ENCODE measurements at regions not wholly inside any gene's neighbourhood (a gene's known extent, or its start where the extent isn't known, plus 50 kb on each side); places are given as distances from the start of the nearest gene placed in this dataset.
"Not testable (repeated sequence)": the region's sequence is repeated elsewhere in the genome, so short reads cannot be mapped to it uniquely, and the experiment has no call there.

GRCh38 chr18:66949419-66949818 is 345.5 kb upstream of the CDH19 start:
- no peak overlapping the region for H3K4me3 ChIP-seq
- in situ Hi-C loops (cut with MboI; ENCODE audit: low sequenced_read_pairs): no loop called here
- H3K9me3 ChIP-seq: no peaks in the 10 kb centered on the region
- DNase-seq (ENCODE audit: low spot score in 2 of 2): no peak
- H3K27me3 ChIP-seq (ENCODE audit: low read depth): no peaks in the 10 kb centered on the region
- H3K36me3 ChIP-seq (replicated peaks): no peaks in the 10 kb centered on the region
- H3K4me1 ChIP-seq: no peaks in the 10 kb centered on the region

- Histone ChIP-seq H3K4me3 (no peak overlapping the region), H3K9me3 (0 out of 2 replicates have a peak, but pooled peaks cover 5% of the 10 kb centered on the region), H3K36me3 (replicated peaks) (no peaks in the 10 kb centered on the region), H3K4me1 (no peaks in the 10 kb centered on the region), H3K27me3 (ENCODE audit: low read depth) (no peaks in the 10 kb centered on the region)
- in situ Hi-C loops (cut with MboI; ENCODE audit: low sequenced_read_pairs): no loop called here
- no peak for DNase-seq (ENCODE audit: low spot score in 2 of 2)
These were observed 333.7 kb upstream of the CDH19 start for GRCh38 chr18:66937546-66937945.

GRCh38 chr18:66931010-66931409 is 327.1 kb upstream of the CDH19 start:
- Histone ChIP-seq H3K4me1 (no peaks in the 10 kb centered on the region), H3K36me3 (replicated peaks) (no peaks in the 10 kb centered on the region), H3K4me3 (no peak overlapping the region), H3K9me3 (no peaks in the 10 kb centered on the region), H3K27me3 (ENCODE audit: low read depth) (no peaks in the 10 kb centered on the region)
- in situ Hi-C loops (cut with MboI; ENCODE audit: low sequenced_read_pairs): no loop called here
- no peak for DNase-seq (ENCODE audit: low spot score in 2 of 2)

GRCh38 chr18:66916834-66917233 is 312.9 kb upstream of the CDH19 start:
- H3K4me3 ChIP-seq: no peak overlapping the region
- in situ Hi-C loops (cut with MboI; ENCODE audit: low sequenced_read_pairs): no loop called here
- H3K27me3 ChIP-seq (ENCODE audit: low read depth): no peaks in the 10 kb centered on the region
- H3K9me3 ChIP-seq: no peaks in the 10 kb centered on the region
- H3K4me1 ChIP-seq: no peaks in the 10 kb centered on the region
- DNase-seq (ENCODE audit: low spot score in 2 of 2): peak in 1 of 2 experiments; percentile 27
- H3K36me3 ChIP-seq (replicated peaks): no peaks in the 10 kb centered on the region

- in situ Hi-C loops (cut with MboI; ENCODE audit: low sequenced_read_pairs): no loop called here
- H3K4me3 ChIP-seq: no peak overlapping the region
- DNase-seq (ENCODE audit: low spot score in 2 of 2): no peak
These were observed 296.9 kb upstream of the CDH19 start for GRCh38 chr18:66900837-66901236.

GRCh38 chr18:66895631-66896030 is 291.7 kb upstream of the CDH19 start:
- no peaks in the 10 kb centered on the region for H3K9me3 ChIP-seq
- H3K36me3 ChIP-seq (replicated peaks): no peaks in the 10 kb centered on the region
- in situ Hi-C loops (cut with MboI; ENCODE audit: low sequenced_read_pairs): no loop called here
- no peak for DNase-seq (ENCODE audit: low spot score in 2 of 2)
- no peaks in the 10 kb centered on the region for H3K4me1 ChIP-seq
- no peak overlapping the region for H3K4me3 ChIP-seq
- no peaks in the 10 kb centered on the region for H3K27me3 ChIP-seq (ENCODE audit: low read depth)

More at GRCh38 chr18:66900837-66901236, 296.9 kb upstream of the CDH19 start:
- no peaks in the 10 kb centered on the region for H3K9me3 ChIP-seq
- no peaks in the 10 kb centered on the region for H3K27me3 ChIP-seq (ENCODE audit: low read depth)
- no peaks in the 10 kb centered on the region for H3K4me1 ChIP-seq
- no peaks in the 10 kb centered on the region for H3K36me3 ChIP-seq (replicated peaks)

GRCh38 chr18:66894851-66895250 is 291.0 kb upstream of the CDH19 start:
- Histone ChIP-seq H3K36me3 (replicated peaks) (no peaks in the 10 kb centered on the region), H3K4me1 (no peaks in the 10 kb centered on the region), H3K9me3 (no peaks in the 10 kb centered on the region), H3K27me3 (ENCODE audit: low read depth) (no peaks in the 10 kb centered on the region), H3K4me3 (no peak overlapping the region)
- in situ Hi-C loops (cut with MboI; ENCODE audit: low sequenced_read_pairs): no loop called here
- DNase-seq (ENCODE audit: low spot score in 2 of 2): no peak

- DNase-seq (ENCODE audit: low spot score in 2 of 2); H3K9me3 ChIP-seq; H3K4me1 ChIP-seq; H3K4me3 ChIP-seq; in situ Hi-C loops (cut with MboI; ENCODE audit: low sequenced_read_pairs); H3K27me3 ChIP-seq (ENCODE audit: low read depth); H3K36me3 ChIP-seq (replicated peaks): not testable (repeated sequence)
These were observed 288.5 kb upstream of the CDH19 start for GRCh38 chr18:66892388-66892787.

- DNase-seq (ENCODE audit: low spot score in 2 of 2): no peak
- no peak overlapping the region for H3K4me3 ChIP-seq
- in situ Hi-C loops (cut with MboI; ENCODE audit: low sequenced_read_pairs): no loop called here
These were observed 271.1 kb upstream of the CDH19 start for GRCh38 chr18:66874812-66875474.

GRCh38 chr18:66874375-66874774 is 270.5 kb upstream of the CDH19 start:
- H3K4me1 ChIP-seq: no peaks in the 10 kb centered on the region
- no peaks in the 10 kb centered on the region for H3K9me3 ChIP-seq
- no peaks in the 10 kb centered on the region for H3K27me3 ChIP-seq (ENCODE audit: low read depth)
- DNase-seq (ENCODE audit: low spot score in 2 of 2): no peak
- no peaks in the 10 kb centered on the region for H3K36me3 ChIP-seq (replicated peaks)
- H3K4me3 ChIP-seq: no peak overlapping the region
- in situ Hi-C loops (cut with MboI; ENCODE audit: low sequenced_read_pairs): no loop called here

More at GRCh38 chr18:66874812-66875474, 271.1 kb upstream of the CDH19 start:
- no peaks in the 10 kb centered on the region for H3K9me3 ChIP-seq
- H3K27me3 ChIP-seq (ENCODE audit: low read depth): no peaks in the 10 kb centered on the region
- H3K4me1 ChIP-seq: no peaks in the 10 kb centered on the region
- no peaks in the 10 kb centered on the region for H3K36me3 ChIP-seq (replicated peaks)

- no peak for DNase-seq (ENCODE audit: low spot score in 2 of 2)
- H3K27me3 ChIP-seq (ENCODE audit: low read depth): no peaks in the 10 kb centered on the region
- H3K9me3 ChIP-seq: no peaks in the 10 kb centered on the region
- H3K36me3 ChIP-seq (replicated peaks): no peaks in the 10 kb centered on the region
- no peak overlapping the region for H3K4me3 ChIP-seq
- H3K4me1 ChIP-seq: no peaks in the 10 kb centered on the region
- in situ Hi-C loops (cut with MboI; ENCODE audit: low sequenced_read_pairs): no loop called here
These were observed 270.0 kb upstream of the CDH19 start for GRCh38 chr18:66873899-66874298.

GRCh38 chr18:66872277-66872676 is 268.4 kb upstream of the CDH19 start:
- no peaks in the 10 kb centered on the region for H3K4me1 ChIP-seq
- in situ Hi-C loops (cut with MboI; ENCODE audit: low sequenced_read_pairs): no loop called here
- no peaks in the 10 kb centered on the region for H3K36me3 ChIP-seq (replicated peaks)
- H3K4me3 ChIP-seq: no peak overlapping the region
- DNase-seq (ENCODE audit: low spot score in 2 of 2): peak in 1 of 2 experiments; percentile 48
- H3K9me3 ChIP-seq: no peaks in the 10 kb centered on the region
- H3K27me3 ChIP-seq (ENCODE audit: low read depth): no peaks in the 10 kb centered on the region

- H3K27me3 ChIP-seq (ENCODE audit: low read depth): no peaks in the 10 kb centered on the region
- DNase-seq (ENCODE audit: low spot score in 2 of 2): no peak
- peaks cover 6% of the 10 kb centered on the region for H3K4me1 ChIP-seq
- no peaks in the 10 kb centered on the region for H3K36me3 ChIP-seq (replicated peaks)
- in situ Hi-C loops (cut with MboI; ENCODE audit: low sequenced_read_pairs): no loop called here
- no peaks in the 10 kb centered on the region for H3K9me3 ChIP-seq
- H3K4me3 ChIP-seq: no peak overlapping the region
These were observed 263.8 kb upstream of the CDH19 start for GRCh38 chr18:66867653-66868052.

- DNase-seq (ENCODE audit: low spot score in 2 of 2); H3K4me1 ChIP-seq; H3K36me3 ChIP-seq (replicated peaks); H3K27me3 ChIP-seq (ENCODE audit: low read depth); H3K4me3 ChIP-seq; in situ Hi-C loops (cut with MboI; ENCODE audit: low sequenced_read_pairs); H3K9me3 ChIP-seq: not testable (repeated sequence)
These were observed 262.6 kb upstream of the CDH19 start for GRCh38 chr18:66866427-66866940.
